ENCODE measurements at regions not wholly inside any gene's neighbourhood (a gene's known extent, or its start where the extent isn't known, plus 50 kb on each side); places are given as distances from the start of the nearest gene placed in this dataset.

DNA sequence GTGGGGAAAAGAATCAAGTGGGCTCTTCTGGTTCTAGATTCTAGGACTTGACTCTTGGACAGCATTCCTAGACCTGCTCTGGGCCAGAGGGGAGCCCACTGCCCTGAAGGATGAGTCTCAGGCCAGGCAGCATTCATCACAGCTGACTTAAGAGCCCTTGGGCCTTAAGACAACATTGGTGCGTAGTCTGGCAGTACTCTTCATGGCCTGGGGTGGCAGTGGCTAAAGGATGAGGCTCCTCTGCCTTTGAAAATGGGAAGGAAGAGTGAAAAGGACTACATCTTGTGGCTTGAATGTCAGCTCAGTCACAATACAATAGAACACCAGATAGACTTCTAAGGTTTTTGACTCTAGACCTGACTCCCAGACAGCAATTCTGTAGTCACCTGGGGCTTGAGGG, 1415.1 kb upstream of the PRMT6 start:
- Histone ChIP-seq H3K4me3 (ENCODE audit: low read depth in 2 of 2, low read length in 2 of 2) (no peak overlapping the region), H3K9me3 (ENCODE audit: control insufficient read depth, insufficient read depth, low read depth, low read length) (no peaks in the 10 kb centered on the region), H3K27ac (ENCODE audit: low read length) (no peak overlapping the region), H3K4me1 (ENCODE audit: control insufficient read depth, insufficient read depth, low read length) (no peaks in the 10 kb centered on the region), H3K27me3 (ENCODE audit: control insufficient read depth, insufficient read depth, low read length) (no peaks in the 10 kb centered on the region), H3K36me3 (ENCODE audit: control insufficient read depth, insufficient read depth, low read length) (no peaks in the 10 kb centered on the region)
- in situ Hi-C loops (cut with HindIII; ENCODE audit: low pct_unique_long_range_greater_than_20kb, low sequenced_read_pairs) (no loop called here), intact Hi-C loops (cut with micrococcal nuclease; ENCODE audit: unreplicated experiment) (no loop called here)
- CTCF ChIA-PET = no interaction called here
- TF ChIP-seq, protein P1, sequence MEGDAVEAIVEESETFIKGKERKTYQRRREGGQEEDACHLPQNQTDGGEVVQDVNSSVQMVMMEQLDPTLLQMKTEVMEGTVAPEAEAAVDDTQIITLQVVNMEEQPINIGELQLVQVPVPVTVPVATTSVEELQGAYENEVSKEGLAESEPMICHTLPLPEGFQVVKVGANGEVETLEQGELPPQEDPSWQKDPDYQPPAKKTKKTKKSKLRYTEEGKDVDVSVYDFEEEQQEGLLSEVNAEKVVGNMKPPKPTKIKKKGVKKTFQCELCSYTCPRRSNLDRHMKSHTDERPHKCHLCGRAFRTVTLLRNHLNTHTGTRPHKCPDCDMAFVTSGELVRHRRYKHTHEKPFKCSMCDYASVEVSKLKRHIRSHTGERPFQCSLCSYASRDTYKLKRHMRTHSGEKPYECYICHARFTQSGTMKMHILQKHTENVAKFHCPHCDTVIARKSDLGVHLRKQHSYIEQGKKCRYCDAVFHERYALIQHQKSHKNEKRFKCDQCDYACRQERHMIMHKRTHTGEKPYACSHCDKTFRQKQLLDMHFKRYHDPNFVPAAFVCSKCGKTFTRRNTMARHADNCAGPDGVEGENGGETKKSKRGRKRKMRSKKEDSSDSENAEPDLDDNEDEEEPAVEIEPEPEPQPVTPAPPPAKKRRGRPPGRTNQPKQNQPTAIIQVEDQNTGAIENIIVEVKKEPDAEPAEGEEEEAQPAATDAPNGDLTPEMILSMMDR (IDR thresholded peaks at IDR 0.05) = no peak
- TF ChIP-seq SIN3A (IDR thresholded peaks at IDR 0.05; ENCODE audit: borderline replicate concordance, insufficient read depth, low read depth, low read length) (no peak), REST (IDR thresholded peaks at IDR 0.05; ENCODE audit: insufficient read depth in 1 of 2, low read depth in 2 of 2, low read length in 1 of 2) (no peak)
- POLR2A ChIA-PET = no interaction called here
- DNase-seq (ENCODE audit: low read depth, low spot score) (no peak), ATAC-seq (no peak)
- BruUV-seq (replicated peaks) = no TSS peak

- H3K27me3 ChIP-seq (ENCODE audit: control insufficient read depth, insufficient read depth, low read length) = no peaks in the 10 kb centered on the region
- no peak overlapping the region for H3K27ac ChIP-seq (ENCODE audit: low read length)
- ChIA-PET POLR2A (no interaction called here), CTCF (no interaction called here)
- intact Hi-C loops (cut with micrococcal nuclease; ENCODE audit: unreplicated experiment) (no loop called here), in situ Hi-C loops (cut with HindIII; ENCODE audit: low pct_unique_long_range_greater_than_20kb, low sequenced_read_pairs) (no loop called here)
- H3K4me1 ChIP-seq (ENCODE audit: control insufficient read depth, insufficient read depth, low read length) = no peaks in the 10 kb centered on the region
- H3K36me3 ChIP-seq (ENCODE audit: control insufficient read depth, insufficient read depth, low read length) = no peaks in the 10 kb centered on the region
- no peak overlapping the region for H3K4me3 ChIP-seq (ENCODE audit: low read depth in 2 of 2, low read length in 2 of 2)
- no peak for ATAC-seq
- no TSS peak for BruUV-seq (replicated peaks)
- H3K9me3 ChIP-seq (ENCODE audit: control insufficient read depth, insufficient read depth, low read depth, low read length) = no peaks in the 10 kb centered on the region
- TF ChIP-seq SIN3A (IDR thresholded peaks at IDR 0.05; ENCODE audit: borderline replicate concordance, insufficient read depth, low read depth, low read length) = no peak
- TF ChIP-seq TCF7L2 (IDR thresholded peaks at IDR 0.05; ENCODE audit: low read depth, low read length) = no peak
- TF ChIP-seq, protein P1 (IDR thresholded peaks at IDR 0.05) = no peak
- no peak for TF ChIP-seq POLR2AphosphoS5 (IDR thresholded peaks at IDR 0.05; ENCODE audit: low read depth, low read length)
- TF ChIP-seq REST (IDR thresholded peaks at IDR 0.05; ENCODE audit: insufficient read depth in 1 of 2, low read depth in 2 of 2, low read length in 1 of 2) = no peak
- no peak for DNase-seq (ENCODE audit: low read depth, low spot score)
Observed at GRCh38 chr1:105652109-105652508, 1404.4 kb upstream of the PRMT6 start.

All from Panc1 (cell line).